T-cell (primary cell): ENCODE measurements at regions not wholly inside any gene's neighbourhood (a gene's known extent, or its start where the extent isn't known, plus 50 kb on each side); places are given as distances from the start of the nearest gene placed in this dataset.
"Not testable (repeated sequence)": the region's sequence is repeated elsewhere in the genome, so short reads cannot be mapped to it uniquely, and the experiment has no call there.

Experiments used
- ATAC-seq, 4 experiments: fragments of 200-7000 bp in 3 of 4; fragments of 150-1000 bp in 1 of 4; cut with Tn5 transposase; replicated peaks in 1 of 4; 1 replicate in 3 of 4; 2 replicates in 1 of 4; pipeline ENCODE4 v1.10.0; 2021; ENCODE audit warnings: moderate library complexity in 3 of 4, mild to moderate bottlenecking in 2 of 4, moderate number of reproducible peaks in 1 of 4
- CTCF ChIA-PET, 2 donors: fragments of 300-600 bp; sonication (Branson Sonifier 250); formaldehyde crosslinking; loops; one replicate each; lab custom pipeline; 2022; ENCODE audit warnings: antibody characterized with exemption in 2 of 2; lab: Charles Lee
- POLR2A ChIA-PET, 2 donors: fragments of 300-600 bp; sonication (Branson Sonifier 250); formaldehyde crosslinking; loops; one replicate each; lab custom pipeline; 2022; ENCODE audit warnings: antibody characterized with exemption in 2 of 2; lab: Charles Lee
- DNase-seq, 35 experiments: peaks; one replicate each; pipeline versions ENCODE4 v3.0.0 to v3.0.0-alpha.2; 2013 to 2023
- H3K27ac ChIP-seq: one replicate; pipeline ENCODE4 v1.5.1; 2013; ENCODE audit warnings: low read length
- H3K27me3 ChIP-seq, 2 experiments: replicated peaks in 1 of 2; 1 replicate in 1 of 2; 2 replicates in 1 of 2; pipeline versions ENCODE4 v1.6.1 to v1.7.0; 2013; ENCODE audit warnings: low read length in 1 of 2, mixed read lengths in 1 of 2; ENCODE audit not compliant: control insufficient read depth in 2 of 2, insufficient read depth in 2 of 2; ENCODE audit errors: extremely low read depth in 1 of 2
- H3K36me3 ChIP-seq, 2 donors: 1 replicate in 1 of 2; 2 replicates in 1 of 2; pipeline versions ENCODE4 v1.6.1 to v1.7.0; 2013; ENCODE audit warnings: low read length in 1 of 2; ENCODE audit not compliant: control insufficient read depth in 2 of 2, insufficient read depth in 1 of 2; ENCODE audit errors: extremely low read depth in 1 of 2
- H3K4me1 ChIP-seq, 2 experiments: 1 replicate in 1 of 2; 2 replicates in 1 of 2; pipeline versions ENCODE4 v1.6.1 to v1.7.0; 2013; ENCODE audit warnings: low read length in 2 of 2, mixed read lengths in 1 of 2; ENCODE audit not compliant: insufficient read depth in 2 of 2, control insufficient read depth in 1 of 2; ENCODE audit errors: extremely low read depth in 1 of 2
- H3K4me3 ChIP-seq, 2 donors: 1 replicate in 1 of 2; 2 replicates in 1 of 2; pipeline versions ENCODE4 v1.5.1 to v1.7.0; 2013; ENCODE audit warnings: mild to moderate bottlenecking in 2 of 2, low read length in 1 of 2, moderate library complexity in 1 of 2; ENCODE audit not compliant: control insufficient read depth in 1 of 2; ENCODE audit errors: extremely low read depth in 1 of 2
- H3K9me3 ChIP-seq: 2 replicates; pipeline ENCODE4 v1.7.0; 2013
- H3K27ac Mint-ChIP-seq, 2 donors: one replicate each; pipeline ENCODE4 v1.8.0; 2020 to 2021; ENCODE audit warnings: mild to moderate bottlenecking in 2 of 2, mixed read lengths in 2 of 2
- H3K27me3 Mint-ChIP-seq, 2 donors: one replicate each; pipeline ENCODE4 v1.8.0; 2021 to 2022; ENCODE audit warnings: mixed read lengths in 2 of 2
- H3K36me3 Mint-ChIP-seq: one replicate; pipeline ENCODE4 v1.8.0; 2021; ENCODE audit warnings: mixed read lengths
- H3K4me1 Mint-ChIP-seq, 3 donors: one replicate each; pipeline ENCODE4 v1.8.0; 2020 to 2022; ENCODE audit warnings: mixed read lengths in 3 of 3, mild to moderate bottlenecking in 1 of 3
- H3K4me3 Mint-ChIP-seq, 3 donors: one replicate each; pipeline ENCODE4 v1.8.0; 2020 to 2022; ENCODE audit warnings: mild to moderate bottlenecking in 3 of 3, mixed read lengths in 3 of 3, moderate library complexity in 3 of 3
- H3K9me3 Mint-ChIP-seq, 3 donors: one replicate each; pipeline ENCODE4 v1.8.0; 2020 to 2022; ENCODE audit warnings: mixed read lengths in 3 of 3
- WGBS: methylation state at CpG from one replicate; pipeline ENCODE4 v1.1.5; 2013; ENCODE audit warnings: missing lambda C conversion rate; ENCODE audit not compliant: insufficient coverage; 5-methylcytosine and 5-hydroxymethylcytosine counted together

DNA sequence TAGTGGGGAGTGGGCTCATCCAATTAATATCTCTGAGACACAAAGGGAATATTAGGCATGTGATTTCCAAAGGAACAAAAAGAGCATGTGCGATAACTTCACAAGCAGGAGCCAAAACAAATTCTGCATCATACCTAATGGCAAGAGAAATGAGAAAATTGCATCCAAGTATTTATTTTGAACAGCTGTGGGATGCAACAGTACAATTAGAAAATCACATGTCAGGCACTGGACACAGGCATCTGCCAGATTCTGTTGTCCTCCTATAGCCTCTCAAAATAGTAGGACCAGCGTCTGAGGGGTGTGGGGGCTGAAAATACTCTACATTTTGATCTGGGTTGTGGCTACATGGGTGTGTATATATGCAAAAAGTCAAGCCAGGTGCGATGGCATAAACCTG, 66.3 kb downstream of the EDN1 start:
- Mint-ChIP-seq H3K4me3 (no peak overlapping the region), H3K27ac (no peak overlapping the region), H3K27me3 (peaks cover 4 to 9% of the 10 kb centered on the region in 2 donors), H3K4me1 (no peaks in the 10 kb centered on the region), H3K36me3 (no peaks in the 10 kb centered on the region), H3K9me3 (peaks cover 4 to 13% (median 10%) of the 10 kb centered on the region in 3 donors)
- Histone ChIP-seq H3K27me3 (no peaks in the 10 kb centered on the region), H3K4me3 (no peak overlapping the region), H3K36me3 (no peaks in the 10 kb centered on the region), H3K9me3 (no peaks in the 10 kb centered on the region), H3K27ac (no peak overlapping the region), H3K4me1 (no peaks in the 10 kb centered on the region)
- WGBS = 83% methylated on average over 1 of the region's 3 CpGs
- CTCF ChIA-PET = no interaction called here
- no peak for ATAC-seq
- POLR2A ChIA-PET = no interaction called here
- no peak for DNase-seq

DNA sequence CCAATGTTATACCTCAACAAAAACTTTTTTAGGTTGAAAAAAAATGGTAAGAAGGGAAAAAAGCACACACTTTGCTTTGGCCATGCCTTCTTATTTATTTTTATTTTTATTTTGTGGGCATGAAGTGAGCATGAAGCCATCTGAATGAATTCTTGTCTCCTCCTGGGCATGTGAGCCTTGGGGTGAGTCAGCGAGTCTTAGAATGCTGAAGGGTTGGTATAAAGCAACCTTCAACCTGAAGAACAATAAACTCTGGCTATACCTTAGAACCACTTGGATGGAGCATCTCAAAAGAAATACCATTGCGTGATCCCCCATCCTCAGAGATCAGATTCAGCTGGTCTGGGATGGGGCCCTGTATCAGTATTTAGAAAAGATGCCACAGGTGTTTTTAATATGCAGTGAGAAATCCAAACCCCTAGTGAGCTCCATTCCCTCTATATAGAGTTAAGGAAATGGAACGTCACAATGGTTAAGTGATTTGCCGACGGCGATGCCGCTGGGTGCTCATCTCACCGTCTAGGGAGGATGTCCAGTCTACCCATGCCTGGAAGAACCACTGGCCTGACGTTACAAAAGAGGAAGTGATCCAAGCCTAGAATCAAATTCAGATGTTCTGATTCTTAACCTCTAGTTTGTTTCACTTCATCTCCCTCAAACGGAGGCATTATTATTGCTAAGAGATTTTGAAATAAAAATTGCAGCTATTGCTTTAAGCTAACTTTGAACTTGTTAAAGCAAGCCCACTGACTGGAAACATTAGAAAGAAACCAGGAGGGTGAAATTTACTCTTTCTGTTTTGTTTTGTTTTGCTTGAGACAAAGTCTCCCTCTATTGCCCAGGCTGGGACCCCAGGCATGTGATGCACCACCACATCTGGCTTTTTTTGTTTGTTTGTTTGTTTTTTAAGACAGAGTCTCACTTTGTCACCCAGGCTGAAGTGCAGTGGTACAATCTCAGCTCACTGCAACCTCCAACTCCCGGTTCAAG, 67.1 kb downstream of the EDN1 start:
- no peaks in the 10 kb centered on the region for H3K4me1 Mint-ChIP-seq
- no peak overlapping the region for H3K4me3 Mint-ChIP-seq
- no peak overlapping the region for H3K27ac Mint-ChIP-seq
- Histone ChIP-seq H3K4me1 (no peaks in the 10 kb centered on the region), H3K4me3 (no peak overlapping the region), H3K36me3 (no peaks in the 10 kb centered on the region), H3K27me3 (peaks cover 0 to 2% of the 10 kb centered on the region in 2 experiments), H3K27ac (no peak overlapping the region), H3K9me3 (no peaks in the 10 kb centered on the region)
- no peak for DNase-seq
- ChIA-PET CTCF (no interaction called here), POLR2A (no interaction called here)
- H3K9me3 Mint-ChIP-seq = peaks cover 2 to 7% (median 3%) of the 10 kb centered on the region in 3 donors
- ATAC-seq = no peak
- peaks cover 4 to 9% of the 10 kb centered on the region in 2 donors for H3K27me3 Mint-ChIP-seq
- no CpG with 5 or more reads among the region's 11 CpGs for WGBS
- H3K36me3 Mint-ChIP-seq = no peaks in the 10 kb centered on the region

GRCh38 chr6:12359036-12359435, 68.9 kb downstream of the EDN1 start:
- Mint-ChIP-seq H3K36me3 (no peaks in the 10 kb centered on the region), H3K9me3 (no peaks in the 10 kb centered on the region), H3K27ac (no peak overlapping the region), H3K4me1 (no peaks in the 10 kb centered on the region), H3K4me3 (no peak overlapping the region), H3K27me3 (peaks cover 4 to 9% of the 10 kb centered on the region in 2 donors)
- ATAC-seq (no peak), DNase-seq (no peak)
- Histone ChIP-seq H3K27me3 (peaks cover 0 to 5% of the 10 kb centered on the region in 2 experiments), H3K9me3 (no peaks in the 10 kb centered on the region), H3K4me1 (no peaks in the 10 kb centered on the region), H3K4me3 (no peak overlapping the region), H3K36me3 (no peaks in the 10 kb centered on the region), H3K27ac (no peak overlapping the region)
- ChIA-PET POLR2A (no interaction called here), CTCF (no interaction called here)
- 17% methylated on average over 1 of the region's 3 CpGs for WGBS

- WGBS = no CpG with 5 or more reads among the region's 2 CpGs
- peaks cover 0 to 2% of the 10 kb centered on the region in 2 donors for H3K27me3 Mint-ChIP-seq
- Histone ChIP-seq H3K36me3 (no peaks in the 10 kb centered on the region), H3K27me3 (peaks cover 0 to 5% of the 10 kb centered on the region in 2 experiments), H3K9me3 (no peaks in the 10 kb centered on the region), H3K4me3 (no peak overlapping the region), H3K27ac (no peak overlapping the region), H3K4me1 (no peaks in the 10 kb centered on the region)
- H3K4me1 Mint-ChIP-seq = no peaks in the 10 kb centered on the region
- H3K27ac Mint-ChIP-seq = no peak overlapping the region
- DNase-seq = no peak
- ATAC-seq = no peak
- H3K9me3 Mint-ChIP-seq = no peaks in the 10 kb centered on the region
- no peak overlapping the region for H3K4me3 Mint-ChIP-seq
- H3K36me3 Mint-ChIP-seq = no peaks in the 10 kb centered on the region
- ChIA-PET CTCF (no interaction called here), POLR2A (no interaction called here)
These were observed 71.0 kb downstream of the EDN1 start for GRCh38 chr6:12361042-12361765.

- not testable (repeated sequence) for H3K4me3 Mint-ChIP-seq, H3K27ac ChIP-seq
- 90% methylated on average over 4 of the region's 6 CpGs for WGBS
These were observed 73.1 kb downstream of the EDN1 start for GRCh38 chr6:12363277-12363650.

DNA sequence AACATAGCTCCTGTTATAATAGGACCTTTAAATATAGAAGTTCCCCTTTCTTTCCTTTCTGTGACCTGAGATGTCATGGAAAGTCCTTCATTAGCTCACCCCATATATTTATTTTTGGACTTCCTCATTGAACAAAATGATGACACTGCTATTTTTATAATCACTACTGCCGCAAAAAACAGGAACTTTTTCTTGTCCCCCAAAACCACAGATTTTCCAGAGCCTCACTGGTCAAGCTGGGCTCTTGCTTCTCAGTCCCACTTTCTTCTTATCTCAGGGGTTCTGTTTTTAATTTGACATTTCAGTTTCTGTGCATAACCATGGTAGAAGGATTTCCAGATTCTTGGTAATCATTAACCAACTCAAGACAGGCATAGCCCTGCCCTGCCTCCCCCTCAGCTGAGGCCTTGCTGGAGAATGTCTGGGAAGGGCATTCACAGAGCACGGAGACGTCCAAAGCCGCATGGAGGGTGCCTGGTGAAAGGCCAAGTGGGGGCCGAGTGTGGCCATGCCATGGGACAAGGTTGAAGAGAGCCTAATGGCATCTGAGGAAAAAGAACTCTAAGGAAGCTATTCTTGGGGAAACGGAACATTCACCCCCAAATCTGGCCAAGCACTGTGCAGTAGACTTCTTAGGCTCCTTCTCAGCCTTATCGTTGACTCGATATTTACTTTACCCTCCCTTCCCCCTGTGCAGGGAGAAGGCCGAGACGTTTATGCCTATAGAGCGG, 73.7 kb downstream of the EDN1 start:
- Histone ChIP-seq H3K4me3 (no peak overlapping the region), H3K9me3 (no peaks in the 10 kb centered on the region), H3K27ac (no peak overlapping the region), H3K27me3 (peaks cover 0 to 5% of the 10 kb centered on the region in 2 experiments), H3K4me1 (no peaks in the 10 kb centered on the region), H3K36me3 (no peaks in the 10 kb centered on the region)
- CTCF ChIA-PET = interaction anchor here in 1 of 2 donors (0.6 kb wide), 2 partner anchors 9 to 246 kb away, joined by 4 to 5 read pairs; no protein-coding TSS in a partner anchor
- peaks cover 5 to 9% of the 10 kb centered on the region in 2 donors for H3K27me3 Mint-ChIP-seq
- 0% methylated on average over 1 of the region's 11 CpGs for WGBS
- H3K4me1 Mint-ChIP-seq = no peaks in the 10 kb centered on the region
- ATAC-seq = no peak
- no peak overlapping the region for H3K4me3 Mint-ChIP-seq
- H3K27ac Mint-ChIP-seq = no peak overlapping the region
- POLR2A ChIA-PET = no interaction called here
- H3K36me3 Mint-ChIP-seq = no peaks in the 10 kb centered on the region
- DNase-seq = no peak
- no peaks in the 10 kb centered on the region for H3K9me3 Mint-ChIP-seq

More at GRCh38 chr6:12363277-12363650, 73.1 kb downstream of the EDN1 start:
- H3K4me3 ChIP-seq, H3K36me3 ChIP-seq, ATAC-seq, H3K4me1 ChIP-seq, H3K4me1 Mint-ChIP-seq, H3K27me3 Mint-ChIP-seq, H3K27me3 ChIP-seq, POLR2A ChIA-PET, H3K9me3 Mint-ChIP-seq, H3K36me3 Mint-ChIP-seq, DNase-seq, H3K27ac Mint-ChIP-seq, H3K9me3 ChIP-seq: not testable (repeated sequence)
- CTCF ChIA-PET = interaction anchor here in 1 of 2 donors (0.6 kb wide), 2 partner anchors 9 to 247 kb away, joined by 4 to 5 read pairs; no protein-coding TSS in a partner anchor
